Loucy (cell line): ENCODE measurements at regions not wholly inside any gene's neighbourhood (a gene's known extent, or its start where the extent isn't known, plus 50 kb on each side); places are given as distances from the start of the nearest gene placed in this dataset.

ENCODE experiments used
- H2AFZ ChIP-seq: fragments of 200-600 bp; sonication (generic); 2 replicates; pipeline ENCODE4 v1.6.0; 2016; ENCODE audit warnings: antibody characterized with exemption, mild to moderate bottlenecking, low read length, moderate library complexity
- H3F3A ChIP-seq: fragments of 200-600 bp; 2 replicates; pipeline ENCODE4 v1.6.0; 2016; ENCODE audit warnings: antibody characterized with exemption, low read depth, mild to moderate bottlenecking
- H3K27me3 ChIP-seq: fragments of 200-600 bp; sonication (generic); 2 replicates; pipeline ENCODE4 v1.6.1; 2014; ENCODE audit warnings: low read length, mild to moderate bottlenecking; ENCODE audit not compliant: insufficient read depth, poor library complexity, severe bottlenecking
- H3K36me3 ChIP-seq: fragments of 200-600 bp; sonication (generic); 2 replicates; pipeline ENCODE4 v1.6.1; 2016; ENCODE audit warnings: low read length; ENCODE audit not compliant: insufficient read depth
- H3K4me1 ChIP-seq: fragments of 200-600 bp; sonication (generic); 2 replicates; pipeline ENCODE4 v1.5.1; 2014; ENCODE audit warnings: low read length, mild to moderate bottlenecking; ENCODE audit not compliant: insufficient read depth, poor library complexity, severe bottlenecking
- H3K4me2 ChIP-seq: fragments of 200-600 bp; sonication (generic); 2 replicates; pipeline ENCODE4 v1.6.0; 2014; ENCODE audit warnings: antibody characterized with exemption, low read length, low read depth, mild to moderate bottlenecking; ENCODE audit not compliant: poor library complexity, severe bottlenecking
- H3K4me3 ChIP-seq: fragments of 200-600 bp; sonication (generic); 2 replicates; pipeline ENCODE4 v1.5.1; 2014; ENCODE audit warnings: low read length, mild to moderate bottlenecking, mixed read lengths; ENCODE audit not compliant: poor library complexity, severe bottlenecking
- H3K79me2 ChIP-seq: fragments of 200-600 bp; sonication (generic); 2 replicates; pipeline ENCODE4 v1.6.1; 2014; ENCODE audit warnings: low read length; ENCODE audit not compliant: insufficient read depth
- H3K9ac ChIP-seq: fragments of 200-600 bp; sonication (generic); 2 replicates; pipeline ENCODE4 v1.6.0; 2014; ENCODE audit warnings: mild to moderate bottlenecking, low read depth, low read length, moderate library complexity; ENCODE audit not compliant: poor library complexity, severe bottlenecking
- H3K9me2 ChIP-seq: fragments of 200-600 bp; sonication (generic); replicated peaks from 2 replicates; pipeline ENCODE4 v1.6.1; 2016; ENCODE audit warnings: low read depth, low read length, mixed read lengths
- H3K9me3 ChIP-seq: fragments of 200-600 bp; sonication (generic); 2 replicates; pipeline ENCODE4 v1.6.1; 2014; ENCODE audit warnings: mild to moderate bottlenecking, antibody characterized with exemption, low read length, low read depth; ENCODE audit not compliant: insufficient read depth
- H4K20me1 ChIP-seq: fragments of 200-600 bp; sonication (generic); 2 replicates; pipeline ENCODE4 v1.6.0; 2014; ENCODE audit warnings: antibody characterized with exemption, low read length, mild to moderate bottlenecking; ENCODE audit not compliant: insufficient read depth, poor library complexity, severe bottlenecking
- CTCF ChIP-seq: fragments of 200-600 bp; sonication (generic); conservative IDR thresholded peaks from 2 replicates; pipeline ENCODE4 v1.5.1; 2014; ENCODE audit warnings: mild to moderate bottlenecking, antibody characterized with exemption, low read length
- EZH2phosphoT487 ChIP-seq: fragments of 200-600 bp; IDR thresholded peaks from 2 replicates; pipeline ENCODE4 v1.6.1; 2018; ENCODE audit warnings: antibody characterized with exemption, mild to moderate bottlenecking, moderate library complexity, borderline replicate concordance

- Histone ChIP-seq H3K4me3 (no peak overlapping the region), H3K4me1 (peaks cover 17% of the 10 kb centered on the region), H3K9me2 (no peaks in the 10 kb centered on the region), H3K9ac (no peak overlapping the region), H3K9me3 (no peaks in the 10 kb centered on the region), H3K27me3 (no peaks in the 10 kb centered on the region), H3K36me3 (no peaks in the 10 kb centered on the region), H3F3A (no peaks in the 10 kb centered on the region), H2AFZ (no peak overlapping the region), H4K20me1 (no peaks in the 10 kb centered on the region), H3K79me2 (no peaks in the 10 kb centered on the region), H3K4me2 (no peak overlapping the region)
- TF ChIP-seq CTCF: no peak
These were observed 75.5 kb upstream of the HS6ST1 start for GRCh38 chr2:128394007-128394730.

DNA sequence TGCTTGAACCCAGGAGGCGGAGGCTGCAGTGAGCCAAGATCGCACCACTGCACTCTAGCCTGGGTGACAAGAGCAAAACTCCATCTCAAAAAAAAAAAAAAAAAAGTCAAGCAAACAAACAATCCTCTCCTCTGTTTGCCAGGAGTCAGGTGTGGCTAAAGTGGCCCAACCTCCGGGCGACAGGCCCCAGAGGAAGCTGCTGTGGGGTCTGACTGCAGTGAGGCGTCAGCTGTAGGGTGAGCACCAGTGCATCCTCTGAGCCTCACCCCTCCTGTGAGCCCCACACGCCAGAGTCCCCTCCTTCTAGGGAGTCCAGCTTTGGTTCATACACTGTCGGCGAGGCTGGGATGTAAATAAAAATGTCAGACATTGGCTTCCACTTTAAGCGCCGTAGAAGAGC, 76.5 kb upstream of the HS6ST1 start:
- no peak for TF ChIP-seq CTCF
- TF ChIP-seq EZH2phosphoT487: no peak
- H3K79me2 ChIP-seq: no peaks in the 10 kb centered on the region
- no peak overlapping the region for H2AFZ ChIP-seq
- H3K27me3 ChIP-seq: no peaks in the 10 kb centered on the region
- no peaks in the 10 kb centered on the region for H3F3A ChIP-seq
- H3K9me2 ChIP-seq: no peaks in the 10 kb centered on the region
- H3K9ac ChIP-seq: peak overlapping the region; percentile 40
- no peak overlapping the region for H3K4me2 ChIP-seq
- peaks cover 25% of the 10 kb centered on the region for H3K4me1 ChIP-seq
- no peak overlapping the region for H3K4me3 ChIP-seq
- H3K36me3 ChIP-seq: no peaks in the 10 kb centered on the region
- no peaks in the 10 kb centered on the region for H3K9me3 ChIP-seq
- H4K20me1 ChIP-seq: no peaks in the 10 kb centered on the region

GRCh38 chr2:128395640-128396499, 77.2 kb upstream of the HS6ST1 start:
- Histone ChIP-seq H2AFZ (peak overlapping the region; percentile 37), H3K79me2 (no peaks in the 10 kb centered on the region), H3K4me2 (peak overlapping the region; percentile 30), H3K4me3 (peak overlapping the region; percentile 2), H3F3A (no peaks in the 10 kb centered on the region), H3K36me3 (no peaks in the 10 kb centered on the region), H3K27me3 (no peaks in the 10 kb centered on the region), H4K20me1 (no peaks in the 10 kb centered on the region), H3K9me2 (no peaks in the 10 kb centered on the region), H3K4me1 (peaks cover 28% of the 10 kb centered on the region), H3K9me3 (no peaks in the 10 kb centered on the region), H3K9ac (peak overlapping the region; percentile 40)
- TF ChIP-seq CTCF: no peak
- TF ChIP-seq EZH2phosphoT487: no peak
